Lower leg skin (tissue), 3 donors: ENCODE measurements at regions not wholly inside any gene's neighbourhood (a gene's known extent, or its start where the extent isn't known, plus 50 kb on each side); places are given as distances from the start of the nearest gene placed in this dataset.

Source experiments
- POLR2A ChIP-seq, 2 donors: fragments of 450-650 bp; IDR thresholded peaks; one replicate each; pipeline ENCODE4 v1.6.1; 2016 to 2017; ENCODE audit warnings: antibody characterized with exemption in 2 of 2, mild to moderate bottlenecking in 1 of 2, moderate library complexity in 1 of 2
- TF ChIP-seq, protein P1 (sequence below), 3 donors: fragments of 450-650 bp; IDR thresholded peaks; one replicate each; pipeline ENCODE4 v1.5.1; 2016; ENCODE audit warnings: antibody characterized with exemption in 3 of 3, mild to moderate bottlenecking in 3 of 3, moderate library complexity in 2 of 3

DNA sequence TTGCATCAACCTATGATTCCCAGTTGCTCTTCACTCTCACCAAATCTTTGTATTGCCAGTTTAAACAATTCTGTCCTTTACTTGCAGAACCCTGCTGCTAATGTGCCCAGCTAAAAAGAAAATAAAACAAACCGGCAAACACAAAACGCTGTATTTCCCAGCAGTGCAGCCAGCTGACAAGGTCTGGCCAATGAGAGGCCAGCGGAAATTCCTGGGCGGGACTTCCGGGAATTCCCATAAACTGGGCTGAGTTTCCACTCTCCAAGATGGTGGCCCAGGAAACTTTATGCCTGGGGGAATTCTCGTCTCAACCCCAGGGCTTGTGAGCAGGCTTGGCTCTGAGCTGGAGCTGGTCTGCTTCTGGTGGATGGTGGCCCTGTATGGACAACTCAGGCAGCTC lies 807.3 kb upstream of the TMEM132C start:
- TF ChIP-seq POLR2A (IDR thresholded peaks at IDR 0.05), result no peak
- TF ChIP-seq, protein P1, sequence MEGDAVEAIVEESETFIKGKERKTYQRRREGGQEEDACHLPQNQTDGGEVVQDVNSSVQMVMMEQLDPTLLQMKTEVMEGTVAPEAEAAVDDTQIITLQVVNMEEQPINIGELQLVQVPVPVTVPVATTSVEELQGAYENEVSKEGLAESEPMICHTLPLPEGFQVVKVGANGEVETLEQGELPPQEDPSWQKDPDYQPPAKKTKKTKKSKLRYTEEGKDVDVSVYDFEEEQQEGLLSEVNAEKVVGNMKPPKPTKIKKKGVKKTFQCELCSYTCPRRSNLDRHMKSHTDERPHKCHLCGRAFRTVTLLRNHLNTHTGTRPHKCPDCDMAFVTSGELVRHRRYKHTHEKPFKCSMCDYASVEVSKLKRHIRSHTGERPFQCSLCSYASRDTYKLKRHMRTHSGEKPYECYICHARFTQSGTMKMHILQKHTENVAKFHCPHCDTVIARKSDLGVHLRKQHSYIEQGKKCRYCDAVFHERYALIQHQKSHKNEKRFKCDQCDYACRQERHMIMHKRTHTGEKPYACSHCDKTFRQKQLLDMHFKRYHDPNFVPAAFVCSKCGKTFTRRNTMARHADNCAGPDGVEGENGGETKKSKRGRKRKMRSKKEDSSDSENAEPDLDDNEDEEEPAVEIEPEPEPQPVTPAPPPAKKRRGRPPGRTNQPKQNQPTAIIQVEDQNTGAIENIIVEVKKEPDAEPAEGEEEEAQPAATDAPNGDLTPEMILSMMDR (IDR thresholded peaks at IDR 0.05), result no peak
